H1 (cell line): ENCODE measurements at regions not wholly inside any gene's neighbourhood (a gene's known extent, or its start where the extent isn't known, plus 50 kb on each side); places are given as distances from the start of the nearest gene placed in this dataset.

Experiments
- CTCF ChIA-PET: fragments of 300-600 bp; sonication (Branson Sonifier 250); formaldehyde crosslinking; loops from one replicate; lab custom pipeline; 2021; ENCODE audit not compliant: partially characterized antibody; lab: Charles Lee
- POLR2A ChIA-PET: fragments of 300-600 bp; sonication (Branson Sonifier 250); formaldehyde crosslinking; loops from one replicate; lab custom pipeline; 2021; ENCODE audit warnings: inconsistent platforms; ENCODE audit not compliant: partially characterized antibody; lab: Charles Lee
- DNase-seq, 2 experiments: peaks; one replicate each; pipeline versions ENCODE4 v3.0.0 to v3.0.0-alpha.2; 2010 to 2022; ENCODE audit warnings: low spot score in 2 of 2, low read depth in 1 of 2, mixed read lengths in 1 of 2
- FAIRE-seq: peaks from 2 replicates; lab custom pipeline; 2011; peaks lifted over from hg19 to GRCh38; lab: Jason Lieb, UNC
- H2AFZ ChIP-seq: 2 replicates; pipeline ENCODE4 v1.8.1; 2012; ENCODE audit warnings: low read length, inconsistent platforms
- H2AK5ac ChIP-seq: 2 replicates; pipeline ENCODE4 v1.6.1; 2013; ENCODE audit warnings: low read depth, low read length
- H2BK120ac ChIP-seq: replicated peaks from 2 replicates; pipeline ENCODE3; 2013; ENCODE audit warnings: low read depth, low read length, inconsistent platforms
- H2BK12ac ChIP-seq: 2 replicates; pipeline ENCODE4 v1.6.1; 2013; ENCODE audit warnings: low read depth, low read length
- H2BK15ac ChIP-seq: 2 replicates; pipeline ENCODE4 v1.6.1; 2013; ENCODE audit warnings: low read length
- H2BK20ac ChIP-seq: 2 replicates; pipeline ENCODE4 v1.6.1; 2013; ENCODE audit warnings: low read length
- H2BK5ac ChIP-seq: 2 replicates; pipeline ENCODE4 v1.6.1; 2013; ENCODE audit warnings: low read depth, low read length
- H3K14ac ChIP-seq: 2 replicates; pipeline ENCODE4 v1.6.1; 2013; ENCODE audit warnings: inconsistent platforms; ENCODE audit not compliant: insufficient read length
- H3K18ac ChIP-seq: 2 replicates; pipeline ENCODE4 v1.6.1; 2013; ENCODE audit warnings: low read length; ENCODE audit errors: extremely low read depth
- H3K23ac ChIP-seq: 2 replicates; pipeline ENCODE4 v1.6.1; 2013; ENCODE audit warnings: inconsistent platforms; ENCODE audit not compliant: insufficient read length
- H3K23me2 ChIP-seq: 2 replicates; pipeline ENCODE4 v1.6.1; 2013; ENCODE audit warnings: low read depth, low read length
- H3K27ac ChIP-seq: 2 replicates; pipeline ENCODE4 v1.6.1; 2011; ENCODE audit warnings: low read depth, low read length, inconsistent platforms
- H3K27me3 ChIP-seq, 4 experiments: replicated peaks in 1 of 4; 1 replicate in 1 of 4; 2 replicates in 3 of 4; pipeline versions ENCODE4 v1.6.1 to v1.8.1; 2011 to 2013; ENCODE audit warnings: low read length in 3 of 4, mild to moderate bottlenecking in 3 of 4, inconsistent platforms in 2 of 4, mixed read lengths in 2 of 4, moderate library complexity in 1 of 4; ENCODE audit not compliant: control insufficient read depth in 3 of 4, insufficient read depth in 3 of 4; ENCODE audit errors: extremely low read depth in 1 of 4
- H3K36me3 ChIP-seq, 4 experiments: 2 replicates each; pipeline versions ENCODE4 v1.6.1 to v1.8.1; 2011 to 2013; ENCODE audit warnings: mild to moderate bottlenecking in 4 of 4, low read length in 3 of 4, moderate library complexity in 2 of 4, control low read depth in 1 of 4, inconsistent platforms in 1 of 4; ENCODE audit not compliant: insufficient read depth in 4 of 4, control insufficient read depth in 2 of 4
- H3K4ac ChIP-seq: replicated peaks from 2 replicates; pipeline ENCODE3; 2013; ENCODE audit warnings: low read length, low read depth, mixed read lengths, inconsistent platforms; ENCODE audit not compliant: insufficient read length
- H3K4me1 ChIP-seq, 4 experiments: replicated peaks in 1 of 4; 1 replicate in 1 of 4; 2 replicates in 3 of 4; pipeline versions ENCODE4 v1.6.1 to v1.8.1; 2011 to 2013; ENCODE audit warnings: low read length in 3 of 4, inconsistent platforms in 2 of 4, mixed read lengths in 1 of 4; ENCODE audit not compliant: insufficient read depth in 4 of 4, control insufficient read depth in 3 of 4
- H3K4me2 ChIP-seq, 2 experiments: 2 replicates each; pipeline versions ENCODE4 v1.6.1 to v1.8.1; 2011 to 2013; ENCODE audit warnings: low read depth in 2 of 2, low read length in 2 of 2, control low read depth in 1 of 2, inconsistent platforms in 1 of 2, mild to moderate bottlenecking in 1 of 2; ENCODE audit not compliant: insufficient read depth in 1 of 2
- H3K4me3 ChIP-seq, 4 experiments: fragments of 200-600, 300-600 bp in 1 of 4; sonication (generic), shearing (Covaris generic), sonication (Bioruptor Twin) in 1 of 4; 2 replicates each; pipeline versions ENCODE4 v1.5.1 to v1.8.1; 2011 to 2016; ENCODE audit warnings: low read length in 4 of 4, low read depth in 3 of 4, control low read depth in 2 of 4, inconsistent platforms in 2 of 4, mild to moderate bottlenecking in 2 of 4, mixed read lengths in 1 of 4, moderate library complexity in 1 of 4; ENCODE audit not compliant: insufficient read depth in 2 of 4; ENCODE audit errors: extremely low read depth in 1 of 4
- H3K56ac ChIP-seq: replicated peaks from 2 replicates; pipeline ENCODE3; 2013; ENCODE audit warnings: low read depth, mild to moderate bottlenecking, mixed read lengths, low read length, inconsistent platforms; ENCODE audit not compliant: insufficient read length
- H3K79me1 ChIP-seq: 2 replicates; pipeline ENCODE4 v1.6.1; 2013; ENCODE audit warnings: low read depth, low read length, control low read depth
- H3K79me2 ChIP-seq, 2 experiments: 2 replicates each; pipeline versions ENCODE4 v1.6.1 to v1.8.1; 2012 to 2013; ENCODE audit warnings: low read length in 2 of 2, mild to moderate bottlenecking in 2 of 2, inconsistent platforms in 1 of 2; ENCODE audit not compliant: insufficient read depth in 2 of 2, control insufficient read depth in 1 of 2
- H3K9ac ChIP-seq, 4 experiments: replicated peaks in 1 of 4; 1 replicate in 1 of 4; 2 replicates in 3 of 4; pipeline versions ENCODE4 v1.6.1 to v1.8.1; 2011 to 2013; ENCODE audit warnings: low read depth in 3 of 4, low read length in 3 of 4, control low read depth in 2 of 4, mild to moderate bottlenecking in 2 of 4, moderate library complexity in 2 of 4, inconsistent platforms in 1 of 4; ENCODE audit errors: extremely low read depth in 1 of 4
- H3K9me3 ChIP-seq, 2 experiments: 2 replicates each; pipeline versions ENCODE4 v1.6.1 to v1.8.1; 2012 to 2013; ENCODE audit warnings: mild to moderate bottlenecking in 2 of 2, moderate library complexity in 2 of 2, control low read depth in 1 of 2, inconsistent platforms in 1 of 2, low read depth in 1 of 2, low read length in 1 of 2, mixed read lengths in 1 of 2; ENCODE audit not compliant: insufficient read depth in 2 of 2
- H4K20me1 ChIP-seq, 2 experiments: replicated peaks in 1 of 2; 2 replicates each; pipeline versions ENCODE3 to v1.8.1; 2011 to 2013; ENCODE audit warnings: inconsistent platforms in 2 of 2, low read length in 2 of 2, mild to moderate bottlenecking in 1 of 2; ENCODE audit not compliant: insufficient read depth in 2 of 2, control insufficient read depth in 1 of 2
- H4K5ac ChIP-seq: 2 replicates; pipeline ENCODE4 v1.6.1; 2013; ENCODE audit warnings: low read length, low read depth, mixed read lengths, inconsistent platforms; ENCODE audit not compliant: insufficient read length
- H4K8ac ChIP-seq: 2 replicates; pipeline ENCODE4 v1.8.0; 2013; ENCODE audit warnings: mild to moderate bottlenecking, moderate library complexity, low read length, inconsistent platforms; ENCODE audit not compliant: insufficient read depth; ENCODE audit errors: extremely low read depth
- H4K91ac ChIP-seq: replicated peaks from 2 replicates; pipeline ENCODE3; 2013; ENCODE audit warnings: low read length, mixed read lengths, inconsistent platforms; ENCODE audit not compliant: insufficient read length
- CEBPB ChIP-seq: IDR thresholded peaks from 2 replicates; pipeline ENCODE4 v1.6.1; 2012; ENCODE audit warnings: low read depth, low read length
- GTF2F1 ChIP-seq: IDR thresholded peaks from 2 replicates; pipeline ENCODE4 v1.6.1; 2012; ENCODE audit warnings: low read depth, low read length, improper control_type of control experiment, borderline replicate concordance
- PHF8 ChIP-seq: fragments of 200-600 bp; sonication (generic); conservative IDR thresholded peaks from 2 replicates; pipeline ENCODE4 v1.7.1; 2012; ENCODE audit warnings: low read depth, mild to moderate bottlenecking, inconsistent platforms, low read length, moderate library complexity
- RAD21 ChIP-seq, 2 experiments: IDR thresholded peaks in 1 of 2; conservative IDR thresholded peaks in 1 of 2; 2 replicates each; pipeline ENCODE4 v1.6.1; 2011; ENCODE audit warnings: low read depth in 2 of 2, low read length in 2 of 2, improper control_type of control experiment in 1 of 2, inconsistent platforms in 1 of 2, mild to moderate bottlenecking in 1 of 2, moderate library complexity in 1 of 2
- TBP ChIP-seq: IDR thresholded peaks from 2 replicates; pipeline ENCODE4 v1.6.1; 2011; ENCODE audit warnings: low read depth, low read length, improper control_type of control experiment
- WGBS, 2 experiments: shearing (Covaris generic) in 1 of 2; methylation state at CpG; one replicate each; pipeline versions ENCODE4 v1.1.6 to v1.1.7; 2013 to 2015; ENCODE audit warnings: low lambda C conversion rate in 2 of 2, mixed read lengths in 2 of 2, inconsistent platforms in 1 of 2, low coverage in 1 of 2, missing lambda C conversion rate in 1 of 2; ENCODE audit not compliant: insufficient replicate concordance in 2 of 2, insufficient coverage in 1 of 2, insufficient read length in 1 of 2; ENCODE audit errors: extremely low coverage in 1 of 2, missing lambda C conversion rate in 1 of 2; 5-methylcytosine and 5-hydroxymethylcytosine counted together
- TF ChIP-seq, protein P1 (sequence below), 3 experiments: IDR thresholded peaks; 1 replicate in 2 of 3; 2 replicates in 1 of 3; pipeline versions ENCODE4 v1.5.1 to v1.6.1; 2011; ENCODE audit warnings: low read length in 3 of 3, mild to moderate bottlenecking in 3 of 3, inconsistent platforms in 2 of 3, low read depth in 1 of 3, moderate library complexity in 1 of 3; ENCODE audit not compliant: insufficient read depth in 1 of 3; ENCODE audit errors: control extremely low read depth in 1 of 3

DNA sequence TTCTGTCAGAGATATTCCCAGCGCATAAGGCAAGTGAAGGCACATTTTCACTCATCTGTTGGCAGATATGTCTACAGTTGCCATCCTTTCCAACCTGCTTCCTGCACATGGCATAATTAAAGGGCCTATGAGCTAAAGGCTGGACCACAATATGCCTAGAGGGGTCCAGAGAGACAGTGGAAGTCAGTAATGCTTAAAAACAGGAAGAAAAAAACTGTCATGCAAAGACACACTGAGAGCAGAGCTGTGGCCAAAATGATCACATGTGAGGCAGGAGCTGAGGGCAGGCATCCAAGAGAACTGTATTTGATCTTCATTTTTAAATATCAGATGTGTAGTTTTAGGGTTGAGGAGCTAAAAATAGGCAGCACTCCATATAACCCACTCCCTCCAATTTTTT, 125.0 kb upstream of the BACH2 start:
- Histone ChIP-seq H2BK120ac (no peak overlapping the region), H2BK15ac (no peak overlapping the region), H2AFZ (no peak overlapping the region), H3K4ac (no peak overlapping the region), H3K14ac (no peak overlapping the region), H3K79me1 (no peaks in the 10 kb centered on the region), H3K23ac (no peak overlapping the region), H4K20me1 (no peaks in the 10 kb centered on the region), H3K23me2 (no peaks in the 10 kb centered on the region), H3K9me3 (no peaks in the 10 kb centered on the region), H3K4me1 (no peaks in the 10 kb centered on the region), H2BK12ac (no peak overlapping the region), H3K18ac (no peak overlapping the region), H3K36me3 (no peaks in the 10 kb centered on the region), H4K5ac (no peak overlapping the region), H4K91ac (no peak overlapping the region), H2AK5ac (no peak overlapping the region), H4K8ac (no peak overlapping the region), H3K56ac (no peak overlapping the region), H2BK20ac (no peak overlapping the region), H2BK5ac (no peak overlapping the region), H3K9ac (no peak overlapping the region), H3K27me3 (no peaks in the 10 kb centered on the region), H3K27ac (no peak overlapping the region), H3K79me2 (no peaks in the 10 kb centered on the region), H3K4me2 (no peak overlapping the region), H3K4me3 (no peak overlapping the region)
- FAIRE-seq = no peak
- DNase-seq = no peak
- no peak for TF ChIP-seq PHF8
- TF ChIP-seq CEBPB = no peak
- TF ChIP-seq GTF2F1 = no peak
- TF ChIP-seq TBP = no peak
- no peak for TF ChIP-seq RAD21 (IDR thresholded peaks at IDR 0.05 in 1 of 2, conservative IDR thresholded peaks at IDR 0.05 in 1 of 2; ENCODE audit: low read depth in 2 of 2, low read length in 2 of 2)
- TF ChIP-seq, protein P1, sequence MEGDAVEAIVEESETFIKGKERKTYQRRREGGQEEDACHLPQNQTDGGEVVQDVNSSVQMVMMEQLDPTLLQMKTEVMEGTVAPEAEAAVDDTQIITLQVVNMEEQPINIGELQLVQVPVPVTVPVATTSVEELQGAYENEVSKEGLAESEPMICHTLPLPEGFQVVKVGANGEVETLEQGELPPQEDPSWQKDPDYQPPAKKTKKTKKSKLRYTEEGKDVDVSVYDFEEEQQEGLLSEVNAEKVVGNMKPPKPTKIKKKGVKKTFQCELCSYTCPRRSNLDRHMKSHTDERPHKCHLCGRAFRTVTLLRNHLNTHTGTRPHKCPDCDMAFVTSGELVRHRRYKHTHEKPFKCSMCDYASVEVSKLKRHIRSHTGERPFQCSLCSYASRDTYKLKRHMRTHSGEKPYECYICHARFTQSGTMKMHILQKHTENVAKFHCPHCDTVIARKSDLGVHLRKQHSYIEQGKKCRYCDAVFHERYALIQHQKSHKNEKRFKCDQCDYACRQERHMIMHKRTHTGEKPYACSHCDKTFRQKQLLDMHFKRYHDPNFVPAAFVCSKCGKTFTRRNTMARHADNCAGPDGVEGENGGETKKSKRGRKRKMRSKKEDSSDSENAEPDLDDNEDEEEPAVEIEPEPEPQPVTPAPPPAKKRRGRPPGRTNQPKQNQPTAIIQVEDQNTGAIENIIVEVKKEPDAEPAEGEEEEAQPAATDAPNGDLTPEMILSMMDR (IDR thresholded peaks at IDR 0.05; ENCODE audit: control extremely low read depth in 1 of 3, insufficient read depth in 1 of 3, low read depth in 1 of 3, low read length in 3 of 3) = no peak
- ChIA-PET POLR2A (no interaction called here), CTCF (interaction anchor here (0.5 to 2.8 kb wide), 5 partner anchors 14 to 1016 kb away, joined by 3 to 18 read pairs (median 3); no protein-coding TSS in a partner anchor)
- 95% methylated on average over 1 of the region's 1 CpG; no CpG with 5 or more reads in 1 of the 2 experiments for WGBS, 2 experiments
